ENCODE measurements at regions not wholly inside any gene's neighbourhood (a gene's known extent, or its start where the extent isn't known, plus 50 kb on each side); places are given as distances from the start of the nearest gene placed in this dataset.

DNA sequence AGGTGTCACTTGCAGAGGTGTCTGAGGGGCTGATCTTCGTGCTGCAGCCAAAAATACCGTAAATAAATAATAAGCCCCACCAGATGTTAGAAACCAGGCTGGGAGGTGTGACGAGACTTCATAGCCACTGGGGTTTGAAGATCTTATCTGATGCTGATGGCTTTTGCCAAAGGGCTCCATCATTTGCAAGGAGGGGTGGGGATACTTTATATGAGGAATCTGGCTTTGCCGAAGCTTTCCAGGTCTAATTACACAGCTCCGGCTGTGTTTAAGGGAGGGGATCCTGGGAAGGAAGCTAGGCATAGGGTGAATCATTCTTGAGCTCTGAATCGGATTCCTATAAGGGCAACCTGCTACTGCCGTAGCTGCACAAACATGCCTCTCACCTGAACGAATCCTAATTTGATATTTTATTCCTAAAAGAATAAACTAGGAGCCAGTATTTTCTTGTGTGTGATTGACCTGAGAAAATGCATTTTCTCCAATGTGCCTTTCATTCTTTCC lies 249.6 kb downstream of the SOD2 start:
- TF ChIP-seq CTCF (IDR thresholded peaks at IDR 0.05; ENCODE audit: low read depth, low read length, poor library complexity, severe bottlenecking): no peak
- TF ChIP-seq EZH2phosphoT487 (IDR thresholded peaks at IDR 0.05; ENCODE audit: borderline replicate concordance, low read length): no peak
- Histone ChIP-seq H3K36me3 (ENCODE audit: control insufficient read depth, low read length) (no peaks in the 10 kb centered on the region), H3K4me1 (ENCODE audit: control insufficient read depth, low read length) (no peaks in the 10 kb centered on the region), H3F3A (ENCODE audit: control insufficient read depth, insufficient read depth) (no peaks in the 10 kb centered on the region), H3K27ac (ENCODE audit: low read depth, low read length) (no peak overlapping the region), H4K20me1 (ENCODE audit: control insufficient read depth, insufficient read depth, low read depth, low read length) (no peaks in the 10 kb centered on the region), H3K4me2 (ENCODE audit: low read length) (no peak overlapping the region), H3K4me3 (ENCODE audit: low read length) (no peak overlapping the region), H3K9me2 (replicated peaks; ENCODE audit: control insufficient read depth, low read length) (no peaks in the 10 kb centered on the region), H3K9me3 (ENCODE audit: control insufficient read depth, insufficient read depth, low read length) (no peaks in the 10 kb centered on the region), H3K79me2 (ENCODE audit: control insufficient read depth, low read length) (no peaks in the 10 kb centered on the region), H3K27me3 (ENCODE audit: control insufficient read depth, low read length) (peaks cover 41% of the 10 kb centered on the region; the same call in 1 of the 2 replicates)

GRCh38 chr6:159441704-159441981 lies 251.4 kb downstream of the SOD2 start:
- H3K9me3 ChIP-seq (ENCODE audit: control insufficient read depth, insufficient read depth, low read length): no peaks in the 10 kb centered on the region
- H3K4me3 ChIP-seq (ENCODE audit: low read length): no peak overlapping the region
- peaks cover 36% of the 10 kb centered on the region; the same call in 1 of the 2 replicates for H3K27me3 ChIP-seq (ENCODE audit: control insufficient read depth, low read length)
- H3K27ac ChIP-seq (ENCODE audit: low read depth, low read length): no peak overlapping the region
- H3K36me3 ChIP-seq (ENCODE audit: control insufficient read depth, low read length): no peaks in the 10 kb centered on the region
- H3K9me2 ChIP-seq (replicated peaks; ENCODE audit: control insufficient read depth, low read length): no peaks in the 10 kb centered on the region
- no peaks in the 10 kb centered on the region for H3K4me1 ChIP-seq (ENCODE audit: control insufficient read depth, low read length)
- H3K4me2 ChIP-seq (ENCODE audit: low read length): no peak overlapping the region
- no peaks in the 10 kb centered on the region for H4K20me1 ChIP-seq (ENCODE audit: control insufficient read depth, insufficient read depth, low read depth, low read length)
- no peaks in the 10 kb centered on the region for H3F3A ChIP-seq (ENCODE audit: control insufficient read depth, insufficient read depth)
- H3K79me2 ChIP-seq (ENCODE audit: control insufficient read depth, low read length): no peaks in the 10 kb centered on the region
- TF ChIP-seq EZH2phosphoT487 (IDR thresholded peaks at IDR 0.05; ENCODE audit: borderline replicate concordance, low read length) (no peak), CTCF (IDR thresholded peaks at IDR 0.05; ENCODE audit: low read depth, low read length, poor library complexity, severe bottlenecking) (no peak)

DNA sequence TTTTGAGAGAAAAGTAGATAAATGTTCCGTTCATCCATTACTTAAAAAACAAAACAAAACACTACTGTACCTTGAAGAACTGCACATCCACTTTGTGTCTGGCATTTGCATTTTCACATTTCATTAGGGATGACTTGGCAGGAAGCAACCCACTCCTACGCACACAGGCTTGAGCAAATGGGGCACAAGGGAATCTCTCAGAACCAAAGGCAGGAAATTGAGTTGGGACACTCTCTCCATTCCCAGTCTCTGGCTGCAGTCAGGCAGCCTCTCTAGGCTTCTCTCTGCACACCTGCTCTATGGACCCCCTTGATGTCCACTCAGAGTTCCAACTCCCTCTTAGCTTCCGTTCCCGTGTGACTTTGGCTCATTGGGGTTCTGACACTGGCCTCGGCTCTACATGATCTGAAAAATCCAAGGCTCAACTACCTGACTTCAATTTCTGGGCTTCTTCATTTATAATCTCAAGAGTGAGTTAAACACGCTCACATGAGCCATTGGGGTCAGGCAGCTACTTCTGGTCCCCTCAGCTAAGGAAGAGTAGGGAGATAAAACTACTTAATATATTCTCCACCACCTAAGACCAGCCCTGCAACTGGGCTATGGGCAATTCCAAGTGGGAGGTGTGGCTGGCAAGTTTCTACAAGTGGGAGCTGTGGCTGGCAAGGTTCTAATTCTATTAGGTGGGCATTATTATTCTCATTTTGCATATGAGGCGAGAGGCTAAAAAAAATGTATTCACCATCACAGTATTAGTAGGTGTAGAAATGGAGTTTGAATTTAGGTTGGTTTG lies 251.9 kb downstream of the SOD2 start:
- Histone ChIP-seq H3K9me2 (replicated peaks; ENCODE audit: control insufficient read depth, low read length) (no peaks in the 10 kb centered on the region), H3K27me3 (ENCODE audit: control insufficient read depth, low read length) (peaks cover 31% of the 10 kb centered on the region; the same call in 1 of the 2 replicates), H3K4me3 (ENCODE audit: low read length) (no peak overlapping the region), H3K4me2 (ENCODE audit: low read length) (no peak overlapping the region), H3F3A (ENCODE audit: control insufficient read depth, insufficient read depth) (no peaks in the 10 kb centered on the region), H3K79me2 (ENCODE audit: control insufficient read depth, low read length) (no peaks in the 10 kb centered on the region), H3K9me3 (ENCODE audit: control insufficient read depth, insufficient read depth, low read length) (no peaks in the 10 kb centered on the region), H3K27ac (ENCODE audit: low read depth, low read length) (no peak overlapping the region), H4K20me1 (ENCODE audit: control insufficient read depth, insufficient read depth, low read depth, low read length) (no peaks in the 10 kb centered on the region), H3K36me3 (ENCODE audit: control insufficient read depth, low read length) (no peaks in the 10 kb centered on the region), H3K4me1 (ENCODE audit: control insufficient read depth, low read length) (no peaks in the 10 kb centered on the region)
- no peak for TF ChIP-seq EZH2phosphoT487 (IDR thresholded peaks at IDR 0.05; ENCODE audit: borderline replicate concordance, low read length)
- no peak for TF ChIP-seq CTCF (IDR thresholded peaks at IDR 0.05; ENCODE audit: low read depth, low read length, poor library complexity, severe bottlenecking)
